Endodermal cell (in vitro differentiated cells): ENCODE measurements at regions not wholly inside any gene's neighbourhood (a gene's known extent, or its start where the extent isn't known, plus 50 kb on each side); places are given as distances from the start of the nearest gene placed in this dataset.
"Not testable (repeated sequence)": the region's sequence is repeated elsewhere in the genome, so short reads cannot be mapped to it uniquely, and the experiment has no call there.

ENCODE experiments used
- DNase-seq: peaks from one replicate; pipeline ENCODE4 v3.0.0-alpha.2; 2017
- H3K27ac ChIP-seq: 2 replicates; pipeline ENCODE4 v1.5.1; 2013; ENCODE audit warnings: mild to moderate bottlenecking, low read depth, low read length, moderate library complexity
- H3K27me3 ChIP-seq: 2 replicates; pipeline ENCODE4 v1.6.1; 2013; ENCODE audit warnings: mild to moderate bottlenecking, low read length, moderate library complexity; ENCODE audit not compliant: insufficient read depth, control insufficient read depth, poor library complexity, severe bottlenecking
- H3K36me3 ChIP-seq: 2 replicates; pipeline ENCODE4 v1.7.0; 2013; ENCODE audit warnings: mild to moderate bottlenecking, low read length, moderate library complexity; ENCODE audit not compliant: control insufficient read depth, insufficient read depth
- H3K4me1 ChIP-seq: one replicate; pipeline ENCODE4 v1.7.0; 2013; ENCODE audit warnings: low read length; ENCODE audit not compliant: control insufficient read depth, insufficient read depth
- H3K4me3 ChIP-seq: 2 replicates; pipeline ENCODE4 v1.5.1; 2013; ENCODE audit warnings: mild to moderate bottlenecking, low read length, moderate library complexity
- H3K9ac ChIP-seq: 2 replicates; pipeline ENCODE4 v1.6.1; 2013; ENCODE audit warnings: mild to moderate bottlenecking, low read length, moderate library complexity; ENCODE audit not compliant: poor library complexity, severe bottlenecking; ENCODE audit errors: extremely low read depth
- H3K9me3 ChIP-seq: 2 replicates; pipeline ENCODE4 v1.6.1; 2013; ENCODE audit warnings: mild to moderate bottlenecking, low read length, moderate library complexity; ENCODE audit not compliant: control insufficient read depth
- H3K27ac Mint-ChIP-seq: 2 replicates; pipeline ENCODE4 v1.8.0; 2020; ENCODE audit warnings: mixed read lengths
- H3K27me3 Mint-ChIP-seq: 2 replicates; pipeline ENCODE4 v1.8.0; 2021; ENCODE audit warnings: mild to moderate bottlenecking, mixed read lengths; ENCODE audit not compliant: insufficient read depth
- H3K36me3 Mint-ChIP-seq: 2 replicates; pipeline ENCODE4 v1.8.0; 2020; ENCODE audit warnings: low read depth, mixed read lengths
- H3K4me1 Mint-ChIP-seq: 2 replicates; pipeline ENCODE4 v1.8.0; 2020; ENCODE audit warnings: mixed read lengths
- H3K4me3 Mint-ChIP-seq: 2 replicates; pipeline ENCODE4 v1.8.0; 2020; ENCODE audit warnings: mild to moderate bottlenecking, moderate library complexity, mixed read lengths
- H3K9me3 Mint-ChIP-seq: 2 replicates; pipeline ENCODE4 v1.8.0; 2020; ENCODE audit warnings: mild to moderate bottlenecking, mixed read lengths
- CTCF ChIP-seq: fragments of 200-600 bp; sonication (generic); conservative IDR thresholded peaks from 2 replicates; pipeline ENCODE4 v1.5.0; 2021; ENCODE audit warnings: antibody characterized with exemption, mild to moderate bottlenecking
- WGBS, 2 experiments: methylation state at CpG; one replicate each; pipeline versions ENCODE4 v1.1.5 to v1.1.7; 2013; ENCODE audit warnings: missing lambda C conversion rate in 2 of 2, mixed read lengths in 1 of 2; ENCODE audit not compliant: insufficient coverage in 1 of 2, insufficient read length in 1 of 2; 5-methylcytosine and 5-hydroxymethylcytosine counted together

GRCh38 chr11:98423933-98424332 lies 596.8 kb upstream of the CNTN5 start:
- Mint-ChIP-seq H3K4me1 (peaks cover 7% of the 10 kb centered on the region), H3K27me3 (no peaks in the 10 kb centered on the region), H3K36me3 (peaks cover 10% of the 10 kb centered on the region), H3K27ac (no peak overlapping the region), H3K4me3 (no peak overlapping the region), H3K9me3 (peaks cover 49% of the 10 kb centered on the region)
- no peaks in the 10 kb centered on the region for H3K36me3 ChIP-seq
- 92 to 98% methylated on average over 8 of the region's 8 CpGs for WGBS, 2 experiments
- H3K4me1 ChIP-seq = peaks cover 3% of the 10 kb centered on the region
- H3K9ac ChIP-seq = no peak overlapping the region
- no peak for TF ChIP-seq CTCF
- H3K27ac ChIP-seq = no peak overlapping the region
- H3K9me3 ChIP-seq = peaks cover 49% of the 10 kb centered on the region
- H3K27me3 ChIP-seq = no peaks in the 10 kb centered on the region
- H3K4me3 ChIP-seq = no peak overlapping the region
- no peak for DNase-seq

- H3K4me1 ChIP-seq, H3K27ac Mint-ChIP-seq, H3K4me3 ChIP-seq, H3K27ac ChIP-seq, H3K27me3 ChIP-seq, H3K36me3 ChIP-seq, H3K4me1 Mint-ChIP-seq, DNase-seq, H3K9ac ChIP-seq, H3K27me3 Mint-ChIP-seq, H3K4me3 Mint-ChIP-seq: not testable (repeated sequence)
- H3K9me3 Mint-ChIP-seq = peaks cover 49% of the 10 kb centered on the region
- WGBS, 2 experiments = 89 to 100% methylated on average over 3 of the region's 3 CpGs
- H3K36me3 Mint-ChIP-seq = peaks cover 12% of the 10 kb centered on the region
- peaks cover 53% of the 10 kb centered on the region for H3K9me3 ChIP-seq
Observed at GRCh38 chr11:98424773-98425172, 596.0 kb upstream of the CNTN5 start.

- no peak overlapping the region for H3K27ac Mint-ChIP-seq
- no peaks in the 10 kb centered on the region for H3K27me3 Mint-ChIP-seq
- Histone ChIP-seq H3K9me3 (peaks cover 30% of the 10 kb centered on the region), H3K27me3 (no peaks in the 10 kb centered on the region), H3K9ac (no peak overlapping the region), H3K36me3 (no peaks in the 10 kb centered on the region), H3K27ac (no peak overlapping the region), H3K4me1 (peaks cover under 1% of the 10 kb centered on the region), H3K4me3 (no peak overlapping the region)
- TF ChIP-seq CTCF = no peak
- H3K4me3 Mint-ChIP-seq = no peak overlapping the region
- 92 to 95% methylated on average over 5 to 8 of the region's 9 CpGs for WGBS, 2 experiments
- DNase-seq = no peak
- H3K4me1 Mint-ChIP-seq = peaks cover 14% of the 10 kb centered on the region
- H3K9me3 Mint-ChIP-seq = peaks cover 30% of the 10 kb centered on the region
- H3K36me3 Mint-ChIP-seq = peaks cover 9% of the 10 kb centered on the region
Observed at GRCh38 chr11:98431463-98432359, 589.0 kb upstream of the CNTN5 start.
